H1 (cell line): ENCODE measurements at regions not wholly inside any gene's neighbourhood (a gene's known extent, or its start where the extent isn't known, plus 50 kb on each side); places are given as distances from the start of the nearest gene placed in this dataset.

ENCODE experiments used
- CTCF ChIA-PET: fragments of 300-600 bp; sonication (Branson Sonifier 250); formaldehyde crosslinking; loops from one replicate; lab custom pipeline; 2021; ENCODE audit not compliant: partially characterized antibody; lab: Charles Lee
- POLR2A ChIA-PET: fragments of 300-600 bp; sonication (Branson Sonifier 250); formaldehyde crosslinking; loops from one replicate; lab custom pipeline; 2021; ENCODE audit warnings: inconsistent platforms; ENCODE audit not compliant: partially characterized antibody; lab: Charles Lee
- DNase-seq, 2 experiments: peaks; one replicate each; pipeline versions ENCODE4 v3.0.0 to v3.0.0-alpha.2; 2010 to 2022; ENCODE audit warnings: low spot score in 2 of 2, low read depth in 1 of 2, mixed read lengths in 1 of 2
- FAIRE-seq: peaks from 2 replicates; lab custom pipeline; 2011; peaks lifted over from hg19 to GRCh38; lab: Jason Lieb, UNC
- H2AFZ ChIP-seq: 2 replicates; pipeline ENCODE4 v1.8.1; 2012; ENCODE audit warnings: low read length, inconsistent platforms
- H2AK5ac ChIP-seq: 2 replicates; pipeline ENCODE4 v1.6.1; 2013; ENCODE audit warnings: low read depth, low read length
- H2BK120ac ChIP-seq: replicated peaks from 2 replicates; pipeline ENCODE3; 2013; ENCODE audit warnings: low read depth, low read length, inconsistent platforms
- H2BK12ac ChIP-seq: 2 replicates; pipeline ENCODE4 v1.6.1; 2013; ENCODE audit warnings: low read depth, low read length
- H2BK15ac ChIP-seq: 2 replicates; pipeline ENCODE4 v1.6.1; 2013; ENCODE audit warnings: low read length
- H2BK20ac ChIP-seq: 2 replicates; pipeline ENCODE4 v1.6.1; 2013; ENCODE audit warnings: low read length
- H2BK5ac ChIP-seq: 2 replicates; pipeline ENCODE4 v1.6.1; 2013; ENCODE audit warnings: low read depth, low read length
- H3K14ac ChIP-seq: 2 replicates; pipeline ENCODE4 v1.6.1; 2013; ENCODE audit warnings: inconsistent platforms; ENCODE audit not compliant: insufficient read length
- H3K18ac ChIP-seq: 2 replicates; pipeline ENCODE4 v1.6.1; 2013; ENCODE audit warnings: low read length; ENCODE audit errors: extremely low read depth
- H3K23ac ChIP-seq: 2 replicates; pipeline ENCODE4 v1.6.1; 2013; ENCODE audit warnings: inconsistent platforms; ENCODE audit not compliant: insufficient read length
- H3K23me2 ChIP-seq: 2 replicates; pipeline ENCODE4 v1.6.1; 2013; ENCODE audit warnings: low read depth, low read length
- H3K27ac ChIP-seq: 2 replicates; pipeline ENCODE4 v1.6.1; 2011; ENCODE audit warnings: low read depth, low read length, inconsistent platforms
- H3K27me3 ChIP-seq, 4 experiments: replicated peaks in 1 of 4; 1 replicate in 1 of 4; 2 replicates in 3 of 4; pipeline versions ENCODE4 v1.6.1 to v1.8.1; 2011 to 2013; ENCODE audit warnings: low read length in 3 of 4, mild to moderate bottlenecking in 3 of 4, inconsistent platforms in 2 of 4, mixed read lengths in 2 of 4, moderate library complexity in 1 of 4; ENCODE audit not compliant: control insufficient read depth in 3 of 4, insufficient read depth in 3 of 4; ENCODE audit errors: extremely low read depth in 1 of 4
- H3K36me3 ChIP-seq, 4 experiments: 2 replicates each; pipeline versions ENCODE4 v1.6.1 to v1.8.1; 2011 to 2013; ENCODE audit warnings: mild to moderate bottlenecking in 4 of 4, low read length in 3 of 4, moderate library complexity in 2 of 4, control low read depth in 1 of 4, inconsistent platforms in 1 of 4; ENCODE audit not compliant: insufficient read depth in 4 of 4, control insufficient read depth in 2 of 4
- H3K4ac ChIP-seq: replicated peaks from 2 replicates; pipeline ENCODE3; 2013; ENCODE audit warnings: low read length, low read depth, mixed read lengths, inconsistent platforms; ENCODE audit not compliant: insufficient read length
- H3K4me1 ChIP-seq, 4 experiments: replicated peaks in 1 of 4; 1 replicate in 1 of 4; 2 replicates in 3 of 4; pipeline versions ENCODE4 v1.6.1 to v1.8.1; 2011 to 2013; ENCODE audit warnings: low read length in 3 of 4, inconsistent platforms in 2 of 4, mixed read lengths in 1 of 4; ENCODE audit not compliant: insufficient read depth in 4 of 4, control insufficient read depth in 3 of 4
- H3K4me2 ChIP-seq, 2 experiments: 2 replicates each; pipeline versions ENCODE4 v1.6.1 to v1.8.1; 2011 to 2013; ENCODE audit warnings: low read depth in 2 of 2, low read length in 2 of 2, control low read depth in 1 of 2, inconsistent platforms in 1 of 2, mild to moderate bottlenecking in 1 of 2; ENCODE audit not compliant: insufficient read depth in 1 of 2
- H3K4me3 ChIP-seq, 4 experiments: fragments of 200-600, 300-600 bp in 1 of 4; sonication (generic), shearing (Covaris generic), sonication (Bioruptor Twin) in 1 of 4; 2 replicates each; pipeline versions ENCODE4 v1.5.1 to v1.8.1; 2011 to 2016; ENCODE audit warnings: low read length in 4 of 4, low read depth in 3 of 4, control low read depth in 2 of 4, inconsistent platforms in 2 of 4, mild to moderate bottlenecking in 2 of 4, mixed read lengths in 1 of 4, moderate library complexity in 1 of 4; ENCODE audit not compliant: insufficient read depth in 2 of 4; ENCODE audit errors: extremely low read depth in 1 of 4
- H3K56ac ChIP-seq: replicated peaks from 2 replicates; pipeline ENCODE3; 2013; ENCODE audit warnings: low read depth, mild to moderate bottlenecking, mixed read lengths, low read length, inconsistent platforms; ENCODE audit not compliant: insufficient read length
- H3K79me1 ChIP-seq: 2 replicates; pipeline ENCODE4 v1.6.1; 2013; ENCODE audit warnings: low read depth, low read length, control low read depth
- H3K79me2 ChIP-seq, 2 experiments: 2 replicates each; pipeline versions ENCODE4 v1.6.1 to v1.8.1; 2012 to 2013; ENCODE audit warnings: low read length in 2 of 2, mild to moderate bottlenecking in 2 of 2, inconsistent platforms in 1 of 2; ENCODE audit not compliant: insufficient read depth in 2 of 2, control insufficient read depth in 1 of 2
- H3K9ac ChIP-seq, 4 experiments: replicated peaks in 1 of 4; 1 replicate in 1 of 4; 2 replicates in 3 of 4; pipeline versions ENCODE4 v1.6.1 to v1.8.1; 2011 to 2013; ENCODE audit warnings: low read depth in 3 of 4, low read length in 3 of 4, control low read depth in 2 of 4, mild to moderate bottlenecking in 2 of 4, moderate library complexity in 2 of 4, inconsistent platforms in 1 of 4; ENCODE audit errors: extremely low read depth in 1 of 4
- H3K9me3 ChIP-seq, 2 experiments: 2 replicates each; pipeline versions ENCODE4 v1.6.1 to v1.8.1; 2012 to 2013; ENCODE audit warnings: mild to moderate bottlenecking in 2 of 2, moderate library complexity in 2 of 2, control low read depth in 1 of 2, inconsistent platforms in 1 of 2, low read depth in 1 of 2, low read length in 1 of 2, mixed read lengths in 1 of 2; ENCODE audit not compliant: insufficient read depth in 2 of 2
- H4K20me1 ChIP-seq, 2 experiments: replicated peaks in 1 of 2; 2 replicates each; pipeline versions ENCODE3 to v1.8.1; 2011 to 2013; ENCODE audit warnings: inconsistent platforms in 2 of 2, low read length in 2 of 2, mild to moderate bottlenecking in 1 of 2; ENCODE audit not compliant: insufficient read depth in 2 of 2, control insufficient read depth in 1 of 2
- H4K5ac ChIP-seq: 2 replicates; pipeline ENCODE4 v1.6.1; 2013; ENCODE audit warnings: low read length, low read depth, mixed read lengths, inconsistent platforms; ENCODE audit not compliant: insufficient read length
- H4K8ac ChIP-seq: 2 replicates; pipeline ENCODE4 v1.8.0; 2013; ENCODE audit warnings: mild to moderate bottlenecking, moderate library complexity, low read length, inconsistent platforms; ENCODE audit not compliant: insufficient read depth; ENCODE audit errors: extremely low read depth
- H4K91ac ChIP-seq: replicated peaks from 2 replicates; pipeline ENCODE3; 2013; ENCODE audit warnings: low read length, mixed read lengths, inconsistent platforms; ENCODE audit not compliant: insufficient read length
- ASH2L ChIP-seq: fragments of 200-600, 300-600 bp; sonication (generic); IDR thresholded peaks from one replicate; pipeline ENCODE4 v1.7.1; 2017; ENCODE audit warnings: low read length
- ATF3 ChIP-seq: IDR thresholded peaks from 2 replicates; pipeline ENCODE4 v1.6.1; 2011; ENCODE audit warnings: low read depth, mild to moderate bottlenecking, low read length; ENCODE audit not compliant: insufficient read depth
- CHD2 ChIP-seq: IDR thresholded peaks from 2 replicates; pipeline ENCODE4 v1.6.1; 2012; ENCODE audit warnings: low read length, improper control_type of control experiment
- CTCF ChIP-seq, 3 experiments: IDR thresholded peaks; 1 replicate in 2 of 3; 2 replicates in 1 of 3; pipeline versions ENCODE4 v1.5.1 to v1.6.1; 2011; ENCODE audit warnings: low read length in 3 of 3, mild to moderate bottlenecking in 3 of 3, inconsistent platforms in 2 of 3, low read depth in 1 of 3, moderate library complexity in 1 of 3; ENCODE audit not compliant: insufficient read depth in 1 of 3; ENCODE audit errors: control extremely low read depth in 1 of 3
- EGR1 ChIP-seq: IDR thresholded peaks from 2 replicates; pipeline ENCODE4 v1.6.1; 2011; ENCODE audit warnings: low read depth, low read length, borderline replicate concordance
- RBBP5 ChIP-seq: IDR thresholded peaks from 2 replicates; pipeline ENCODE4 v1.7.1; 2012; ENCODE audit warnings: low read depth, mild to moderate bottlenecking, inconsistent platforms, low read length, moderate library complexity, borderline replicate concordance
- SIX5 ChIP-seq: IDR thresholded peaks from 2 replicates; pipeline ENCODE4 v1.6.1; 2011; ENCODE audit warnings: mild to moderate bottlenecking, low read depth, low read length

- Histone ChIP-seq H4K5ac (no peak overlapping the region), H2AFZ (no peak overlapping the region), H3K4me1 (no peaks in the 10 kb centered on the region), H3K9me3 (no peaks in the 10 kb centered on the region), H2BK20ac (no peak overlapping the region), H2BK12ac (no peak overlapping the region), H3K56ac (no peak overlapping the region), H4K91ac (no peak overlapping the region), H3K4me2 (no peak overlapping the region), H3K79me2 (no peaks in the 10 kb centered on the region), H3K23me2 (no peaks in the 10 kb centered on the region), H3K27ac (no peak overlapping the region), H3K79me1 (no peaks in the 10 kb centered on the region), H2BK120ac (no peak overlapping the region), H3K4ac (no peak overlapping the region), H2AK5ac (no peak overlapping the region), H4K8ac (no peak overlapping the region), H3K9ac (no peak overlapping the region), H3K14ac (no peak overlapping the region), H4K20me1 (no peaks in the 10 kb centered on the region), H3K23ac (no peak overlapping the region), H3K18ac (no peak overlapping the region), H3K36me3 (no peaks in the 10 kb centered on the region), H3K27me3 (no peaks in the 10 kb centered on the region), H2BK15ac (no peak overlapping the region), H2BK5ac (no peak overlapping the region), H3K4me3 (no peak overlapping the region)
- ChIA-PET CTCF (interaction anchor here (2.3 to 2.7 kb wide), 2 partner anchors 7 to 17 kb away, joined by 9 to 12 read pairs; no protein-coding TSS in a partner anchor), POLR2A (no interaction called here)
- no peak for DNase-seq
- no peak for FAIRE-seq
- TF ChIP-seq ATF3 (no peak), EGR1 (no peak), RBBP5 (no peak), ASH2L (no peak), CHD2 (no peak), CTCF (IDR thresholded peaks at IDR 0.05; ENCODE audit: control extremely low read depth in 1 of 3, insufficient read depth in 1 of 3, low read depth in 1 of 3, low read length in 3 of 3) (no peak), SIX5 (no peak)
These were observed 648.6 kb downstream of the COL12A1 start for GRCh38 chr6:74557236-74557635.
